ENCODE measurements at regions not wholly inside any gene's neighbourhood (a gene's known extent, or its start where the extent isn't known, plus 50 kb on each side); places are given as distances from the start of the nearest gene placed in this dataset.

DNA sequence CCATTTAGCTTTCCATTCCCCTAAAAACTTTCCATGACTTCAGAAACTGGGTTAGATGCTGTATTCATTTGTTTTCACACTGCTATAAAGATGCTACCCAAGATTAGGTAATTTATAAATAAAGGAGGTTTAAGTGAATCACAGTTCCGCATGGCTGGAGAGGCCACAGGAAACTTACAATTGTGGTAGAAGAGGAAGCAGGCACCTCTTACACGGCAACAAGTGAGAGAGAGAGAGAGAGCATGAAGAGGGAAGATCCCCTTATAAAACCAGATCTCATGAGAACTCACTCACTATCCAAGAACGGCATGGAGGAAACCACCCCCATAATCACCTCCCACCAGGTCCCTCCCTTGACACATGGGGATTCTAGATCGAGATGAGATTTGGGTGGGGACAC lies 336.8 kb downstream of the TFEC start (continued):
- TF ChIP-seq CTCF (IDR thresholded peaks at IDR 0.05; ENCODE audit: control extremely low read depth in 1 of 3, insufficient read depth in 1 of 3, low read depth in 1 of 3, low read length in 3 of 3) (no peak), KDM4A (IDR thresholded peaks at IDR 0.05; ENCODE audit: low read depth, low read length, severe bottlenecking) (no peak), KDM5A (IDR thresholded peaks at IDR 0.05; ENCODE audit: low read length) (no peak), PHF8 (conservative IDR thresholded peaks at IDR 0.05; ENCODE audit: low read depth, low read length) (no peak), CBX5 (IDR thresholded peaks at IDR 0.05; ENCODE audit: low read depth, low read length) (no peak), CBX8 (IDR thresholded peaks at IDR 0.05; ENCODE audit: borderline replicate concordance, low read depth, low read length) (no peak), TEAD4 (IDR thresholded peaks at IDR 0.05; ENCODE audit: low read depth, low read length) (no peak), JUN (IDR thresholded peaks at IDR 0.05; ENCODE audit: low read depth, low read length) (no peak), SUZ12 (IDR thresholded peaks at IDR 0.05; ENCODE audit: low read length) (no peak)
